ENCODE measurements at regions not wholly inside any gene's neighbourhood (a gene's known extent, or its start where the extent isn't known, plus 50 kb on each side); places are given as distances from the start of the nearest gene placed in this dataset.

DNA sequence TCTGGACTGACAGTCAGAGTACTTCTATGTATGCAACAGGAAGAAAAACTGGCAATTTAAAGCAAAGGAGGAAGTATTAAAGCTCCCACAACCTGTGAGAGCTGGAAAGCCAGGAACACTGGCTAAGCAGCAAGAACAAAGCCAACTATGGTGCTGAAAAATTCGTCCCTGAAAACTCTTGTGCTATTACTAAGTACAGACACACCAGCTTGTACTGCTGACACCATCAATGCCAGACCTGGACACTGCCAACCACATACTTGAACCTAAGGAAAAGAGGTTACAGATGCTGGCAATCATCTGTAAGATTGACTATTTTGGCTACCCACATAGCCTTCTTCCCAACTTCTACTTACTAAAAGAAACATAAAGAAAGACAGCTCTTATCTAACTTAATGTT, 1110.6 kb downstream of the SORCS3 start:
- H3K27ac ChIP-seq (ENCODE audit: low read depth, low read length) = no peak overlapping the region
- H3K9me2 ChIP-seq (replicated peaks; ENCODE audit: insufficient read depth, low read length) = no peaks in the 10 kb centered on the region
- H2AFZ ChIP-seq (ENCODE audit: low read depth, low read length, severe bottlenecking) = no peak overlapping the region
- no peaks in the 10 kb centered on the region for H3F3A ChIP-seq (ENCODE audit: insufficient read depth)
- no peaks in the 10 kb centered on the region for H3K27me3 ChIP-seq (ENCODE audit: low read length)
- no peak overlapping the region for H3K4me3 ChIP-seq (ENCODE audit: insufficient read depth, low read length, poor library complexity, severe bottlenecking)
- no peak overlapping the region for H3K4me2 ChIP-seq (ENCODE audit: low read depth, low read length, poor library complexity, severe bottlenecking)
- TF ChIP-seq, protein P1, sequence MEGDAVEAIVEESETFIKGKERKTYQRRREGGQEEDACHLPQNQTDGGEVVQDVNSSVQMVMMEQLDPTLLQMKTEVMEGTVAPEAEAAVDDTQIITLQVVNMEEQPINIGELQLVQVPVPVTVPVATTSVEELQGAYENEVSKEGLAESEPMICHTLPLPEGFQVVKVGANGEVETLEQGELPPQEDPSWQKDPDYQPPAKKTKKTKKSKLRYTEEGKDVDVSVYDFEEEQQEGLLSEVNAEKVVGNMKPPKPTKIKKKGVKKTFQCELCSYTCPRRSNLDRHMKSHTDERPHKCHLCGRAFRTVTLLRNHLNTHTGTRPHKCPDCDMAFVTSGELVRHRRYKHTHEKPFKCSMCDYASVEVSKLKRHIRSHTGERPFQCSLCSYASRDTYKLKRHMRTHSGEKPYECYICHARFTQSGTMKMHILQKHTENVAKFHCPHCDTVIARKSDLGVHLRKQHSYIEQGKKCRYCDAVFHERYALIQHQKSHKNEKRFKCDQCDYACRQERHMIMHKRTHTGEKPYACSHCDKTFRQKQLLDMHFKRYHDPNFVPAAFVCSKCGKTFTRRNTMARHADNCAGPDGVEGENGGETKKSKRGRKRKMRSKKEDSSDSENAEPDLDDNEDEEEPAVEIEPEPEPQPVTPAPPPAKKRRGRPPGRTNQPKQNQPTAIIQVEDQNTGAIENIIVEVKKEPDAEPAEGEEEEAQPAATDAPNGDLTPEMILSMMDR (IDR thresholded peaks at IDR 0.05; ENCODE audit: insufficient read depth, low read length, poor library complexity, severe bottlenecking) = no peak
- TF ChIP-seq EZH2phosphoT487 (conservative IDR thresholded peaks at IDR 0.05; ENCODE audit: low read length) = no peak
- no peaks in the 10 kb centered on the region for H3K36me3 ChIP-seq (ENCODE audit: low read length)
- no peaks in the 10 kb centered on the region for H3K79me2 ChIP-seq (ENCODE audit: insufficient read depth, low read length)
- no peaks in the 10 kb centered on the region for H3K9me3 ChIP-seq (ENCODE audit: insufficient read depth, low read length)
- no peak overlapping the region for H3K9ac ChIP-seq (ENCODE audit: low read length)
- no peaks in the 10 kb centered on the region for H4K20me1 ChIP-seq (ENCODE audit: low read depth, low read length)

DNA sequence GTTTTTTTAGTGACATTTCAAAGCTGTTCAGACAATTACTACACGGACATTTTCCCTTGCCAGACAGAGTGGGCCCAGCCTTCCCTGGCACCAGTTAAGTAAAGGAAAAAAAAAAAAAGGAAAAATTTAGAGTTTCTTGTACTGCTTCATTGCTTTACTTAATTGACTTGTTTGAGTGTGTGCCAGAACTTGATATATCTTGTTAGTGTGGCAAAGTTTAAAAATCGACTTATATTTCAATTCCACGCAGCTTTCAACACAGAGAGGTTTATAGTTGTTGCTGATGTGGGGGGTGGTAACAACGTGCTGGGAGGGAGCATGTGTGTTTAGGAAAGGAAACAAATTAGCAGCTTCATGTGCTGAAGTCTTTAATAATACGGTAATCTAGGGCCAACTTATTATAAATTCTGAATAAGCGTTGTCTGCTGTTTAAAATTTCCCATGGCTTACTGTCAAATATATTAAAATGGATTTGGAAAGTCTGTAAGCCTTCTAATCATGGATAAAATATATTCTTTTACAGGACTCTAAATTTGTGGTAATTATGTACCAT, 1104.6 kb downstream of the SORCS3 start:
- Histone ChIP-seq H2AFZ (ENCODE audit: low read depth, low read length, severe bottlenecking) (no peak overlapping the region), H3K79me2 (ENCODE audit: insufficient read depth, low read length) (no peaks in the 10 kb centered on the region), H3K27me3 (ENCODE audit: low read length) (no peaks in the 10 kb centered on the region), H3K9me2 (replicated peaks; ENCODE audit: insufficient read depth, low read length) (no peaks in the 10 kb centered on the region), H3K27ac (ENCODE audit: low read depth, low read length) (no peak overlapping the region), H3K4me2 (ENCODE audit: low read depth, low read length, poor library complexity, severe bottlenecking) (no peak overlapping the region), H4K20me1 (ENCODE audit: low read depth, low read length) (no peaks in the 10 kb centered on the region), H3K9ac (ENCODE audit: low read length) (no peak overlapping the region), H3K9me3 (ENCODE audit: insufficient read depth, low read length) (no peaks in the 10 kb centered on the region), H3F3A (ENCODE audit: insufficient read depth) (no peaks in the 10 kb centered on the region), H3K36me3 (ENCODE audit: low read length) (no peaks in the 10 kb centered on the region), H3K4me3 (ENCODE audit: insufficient read depth, low read length, poor library complexity, severe bottlenecking) (no peak overlapping the region)
- TF ChIP-seq, protein P1 (IDR thresholded peaks at IDR 0.05; ENCODE audit: insufficient read depth, low read length, poor library complexity, severe bottlenecking) = no peak
- TF ChIP-seq EZH2phosphoT487 (conservative IDR thresholded peaks at IDR 0.05; ENCODE audit: low read length) = no peak

DNA sequence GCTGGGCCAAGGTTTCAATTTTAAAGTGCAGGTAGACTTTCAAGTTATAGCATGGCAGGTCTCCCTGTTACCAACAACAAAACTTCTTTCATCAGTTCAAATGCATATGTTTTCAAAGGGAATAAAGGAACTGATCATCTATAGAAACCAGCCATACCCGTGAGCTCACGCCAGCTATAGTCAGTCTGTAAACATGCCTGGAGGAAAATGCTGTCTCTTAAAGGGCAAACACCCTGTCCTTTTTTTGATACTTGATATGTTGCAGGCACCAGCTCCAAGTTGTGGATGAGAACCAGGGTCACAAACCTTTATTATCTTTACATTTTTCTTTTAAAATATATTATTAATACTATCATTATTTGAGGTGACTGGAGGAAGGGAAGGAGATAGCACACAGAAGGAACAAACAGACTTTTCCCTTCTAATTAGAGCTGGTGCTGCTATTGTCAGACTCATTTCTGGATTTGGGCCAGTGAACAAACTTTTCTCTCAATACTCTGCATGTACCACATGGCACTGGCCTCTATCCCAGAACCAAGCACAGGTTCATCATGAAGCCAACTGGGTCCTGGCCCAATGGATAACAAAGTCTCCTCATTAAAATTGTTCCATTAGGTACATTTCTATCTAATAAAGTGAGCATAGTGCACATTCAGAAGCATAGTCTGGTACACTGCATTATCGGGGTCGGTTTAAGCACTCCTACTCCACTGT, 1102.4 kb downstream of the SORCS3 start:
- Histone ChIP-seq H3K9me2 (replicated peaks; ENCODE audit: insufficient read depth, low read length) (no peaks in the 10 kb centered on the region), H3K36me3 (ENCODE audit: low read length) (no peaks in the 10 kb centered on the region), H3F3A (ENCODE audit: insufficient read depth) (no peaks in the 10 kb centered on the region), H3K27me3 (ENCODE audit: low read length) (no peaks in the 10 kb centered on the region), H3K9me3 (ENCODE audit: insufficient read depth, low read length) (no peaks in the 10 kb centered on the region), H2AFZ (ENCODE audit: low read depth, low read length, severe bottlenecking) (no peak overlapping the region), H3K27ac (ENCODE audit: low read depth, low read length) (no peak overlapping the region), H3K4me2 (ENCODE audit: low read depth, low read length, poor library complexity, severe bottlenecking) (no peak overlapping the region), H3K79me2 (ENCODE audit: insufficient read depth, low read length) (no peaks in the 10 kb centered on the region), H3K9ac (ENCODE audit: low read length) (no peak overlapping the region), H4K20me1 (ENCODE audit: low read depth, low read length) (no peaks in the 10 kb centered on the region), H3K4me3 (ENCODE audit: insufficient read depth, low read length, poor library complexity, severe bottlenecking) (no peak overlapping the region)
- TF ChIP-seq, protein P1 (IDR thresholded peaks at IDR 0.05; ENCODE audit: insufficient read depth, low read length, poor library complexity, severe bottlenecking) = no peak
